Activated naive CD4-positive, alpha-beta T cell treated with anti-CD3 and anti-CD28 coated beads for 36 hours (primary cell): ENCODE measurements at regions not wholly inside any gene's neighbourhood (a gene's known extent, or its start where the extent isn't known, plus 50 kb on each side); places are given as distances from the start of the nearest gene placed in this dataset.

Experiments
- CTCF ChIA-PET: fragments of 350-600 bp; sonication (Branson Sonifier 250); formaldehyde crosslinking; loops from one replicate; lab custom pipeline; 2021; ENCODE audit warnings: antibody characterized with exemption; lab: Charles Lee
- DNase-seq: peaks from one replicate; pipeline ENCODE4 v3.0.0-alpha.2; 2020
- H3K27ac Mint-ChIP-seq: one replicate; pipeline ENCODE4 v1.8.0; 2021; ENCODE audit warnings: mild to moderate bottlenecking, mixed read lengths
- H3K27me3 Mint-ChIP-seq: one replicate; pipeline ENCODE4 v1.8.0; 2021; ENCODE audit warnings: low read depth, mixed read lengths
- H3K36me3 Mint-ChIP-seq: one replicate; pipeline ENCODE4 v1.8.0; 2021; ENCODE audit warnings: low read depth, mixed read lengths
- H3K4me1 Mint-ChIP-seq: one replicate; pipeline ENCODE4 v1.8.0; 2021; ENCODE audit warnings: low read depth, mixed read lengths
- H3K4me3 Mint-ChIP-seq: one replicate; pipeline ENCODE4 v1.8.0; 2021; ENCODE audit warnings: mild to moderate bottlenecking, moderate library complexity, mixed read lengths
- H3K9me3 Mint-ChIP-seq: one replicate; pipeline ENCODE4 v1.8.0; 2021; ENCODE audit warnings: mixed read lengths
- intact Hi-C: fragments of 100-400 bp; cut with micrococcal nuclease; formaldehyde crosslinking; loops from one replicate; pipeline ENCODE4 v1.15.1; 2023

- no peak overlapping the region for H3K4me3 Mint-ChIP-seq
These were observed 128.1 kb upstream of the LY86 start for GRCh38 chr6:6460416-6460815.

GRCh38 chr6:6461138-6461537 lies 127.4 kb upstream of the LY86 start:
- Mint-ChIP-seq H3K4me1 (no peaks in the 10 kb centered on the region), H3K27me3 (peaks cover 38% of the 10 kb centered on the region), H3K27ac (no peak overlapping the region), H3K4me3 (no peak overlapping the region), H3K36me3 (no peaks in the 10 kb centered on the region), H3K9me3 (peaks cover 4% of the 10 kb centered on the region)
- intact Hi-C loops: no loop called here
- DNase-seq: no peak
- CTCF ChIA-PET: interaction anchor here (0.6 kb wide), 1 partner anchor 658 kb away, joined by 3 read pairs; no protein-coding TSS in a partner anchor

More at GRCh38 chr6:6460416-6460815, 128.1 kb upstream of the LY86 start:
- CTCF ChIA-PET: no interaction called here
- peaks cover 4% of the 10 kb centered on the region for H3K9me3 Mint-ChIP-seq
- no peak for DNase-seq
- intact Hi-C loops: no loop called here
- no peaks in the 10 kb centered on the region for H3K36me3 Mint-ChIP-seq
- no peak overlapping the region for H3K27ac Mint-ChIP-seq
- peaks cover 38% of the 10 kb centered on the region for H3K27me3 Mint-ChIP-seq
- H3K4me1 Mint-ChIP-seq: no peaks in the 10 kb centered on the region

- DNase-seq: no peak
- no peaks in the 10 kb centered on the region for H3K36me3 Mint-ChIP-seq
- intact Hi-C loops: no loop called here
- peaks cover 9% of the 10 kb centered on the region for H3K27me3 Mint-ChIP-seq
- no peaks in the 10 kb centered on the region for H3K4me1 Mint-ChIP-seq
- no peak overlapping the region for H3K27ac Mint-ChIP-seq
- H3K4me3 Mint-ChIP-seq: no peak overlapping the region
- CTCF ChIA-PET: no interaction called here
- H3K9me3 Mint-ChIP-seq: peaks cover 6% of the 10 kb centered on the region
These were observed 121.4 kb upstream of the LY86 start for GRCh38 chr6:6466967-6467761.

- CTCF ChIA-PET: interaction anchor here (1.2 kb wide), 1 partner anchor 26 kb away, joined by 3 read pairs; no protein-coding TSS in a partner anchor
- H3K27me3 Mint-ChIP-seq: no peaks in the 10 kb centered on the region
- H3K4me1 Mint-ChIP-seq: no peaks in the 10 kb centered on the region
- H3K27ac Mint-ChIP-seq: no peak overlapping the region
- DNase-seq: no peak
- intact Hi-C loops: no loop called here
- H3K9me3 Mint-ChIP-seq: peaks cover 6% of the 10 kb centered on the region
- no peak overlapping the region for H3K4me3 Mint-ChIP-seq
- H3K36me3 Mint-ChIP-seq: no peaks in the 10 kb centered on the region
These were observed 119.4 kb upstream of the LY86 start for GRCh38 chr6:6469074-6469473.

- intact Hi-C loops: no loop called here
- peaks cover 6% of the 10 kb centered on the region for H3K9me3 Mint-ChIP-seq
- peaks cover 2% of the 10 kb centered on the region for H3K27me3 Mint-ChIP-seq
- DNase-seq: no peak
- CTCF ChIA-PET: interaction anchor here (1.2 kb wide), 1 partner anchor 25 kb away, joined by 3 read pairs; no protein-coding TSS in a partner anchor
- no peaks in the 10 kb centered on the region for H3K36me3 Mint-ChIP-seq
- no peaks in the 10 kb centered on the region for H3K4me1 Mint-ChIP-seq
- H3K4me3 Mint-ChIP-seq: no peak overlapping the region
- H3K27ac Mint-ChIP-seq: no peak overlapping the region
These were observed 118.4 kb upstream of the LY86 start for GRCh38 chr6:6470123-6470522.

GRCh38 chr6:6471276-6471675 lies 117.2 kb upstream of the LY86 start:
- Mint-ChIP-seq H3K27me3 (peaks cover 2% of the 10 kb centered on the region), H3K4me1 (no peaks in the 10 kb centered on the region), H3K27ac (no peak overlapping the region), H3K4me3 (no peak overlapping the region), H3K36me3 (no peaks in the 10 kb centered on the region), H3K9me3 (peaks cover 6% of the 10 kb centered on the region)
- DNase-seq: no peak
- CTCF ChIA-PET: interaction anchor here (0.7 kb wide), 1 partner anchor 320 kb away, joined by 3 read pairs; no protein-coding TSS in a partner anchor
- intact Hi-C loops: no loop called here

GRCh38 chr6:6474170-6474920 lies 114.2 kb upstream of the LY86 start:
- H3K4me3 Mint-ChIP-seq: no peak overlapping the region
- peaks cover 6% of the 10 kb centered on the region for H3K9me3 Mint-ChIP-seq
- intact Hi-C loops: no loop called here
- CTCF ChIA-PET: no interaction called here
- no peaks in the 10 kb centered on the region for H3K4me1 Mint-ChIP-seq
- H3K36me3 Mint-ChIP-seq: no peaks in the 10 kb centered on the region
- H3K27me3 Mint-ChIP-seq: peaks cover 11% of the 10 kb centered on the region
- no peak overlapping the region for H3K27ac Mint-ChIP-seq
- no peak for DNase-seq

GRCh38 chr6:6479785-6480184 lies 108.7 kb upstream of the LY86 start:
- H3K27me3 Mint-ChIP-seq: peaks cover 17% of the 10 kb centered on the region
- no peaks in the 10 kb centered on the region for H3K4me1 Mint-ChIP-seq
- no peaks in the 10 kb centered on the region for H3K9me3 Mint-ChIP-seq
- CTCF ChIA-PET: no interaction called here
- no peak overlapping the region for H3K4me3 Mint-ChIP-seq
- intact Hi-C loops: no loop called here
- no peak overlapping the region for H3K27ac Mint-ChIP-seq
- DNase-seq: no peak
- H3K36me3 Mint-ChIP-seq: no peaks in the 10 kb centered on the region

GRCh38 chr6:6482256-6482655 lies 106.3 kb upstream of the LY86 start:
- H3K9me3 Mint-ChIP-seq: no peaks in the 10 kb centered on the region
- H3K27me3 Mint-ChIP-seq: peaks cover 15% of the 10 kb centered on the region
- no peaks in the 10 kb centered on the region for H3K36me3 Mint-ChIP-seq

GRCh38 chr6:6483168-6483567 lies 105.4 kb upstream of the LY86 start:
- Mint-ChIP-seq H3K9me3 (no peaks in the 10 kb centered on the region), H3K27ac (no peak overlapping the region), H3K36me3 (no peaks in the 10 kb centered on the region), H3K4me3 (no peak overlapping the region), H3K4me1 (no peaks in the 10 kb centered on the region), H3K27me3 (peaks cover 14% of the 10 kb centered on the region)
- intact Hi-C loops: no loop called here
- no peak for DNase-seq
- CTCF ChIA-PET: no interaction called here

More at GRCh38 chr6:6482256-6482655, 106.3 kb upstream of the LY86 start:
- CTCF ChIA-PET: no interaction called here
- intact Hi-C loops: no loop called here
- no peak for DNase-seq
- Mint-ChIP-seq H3K4me1 (no peaks in the 10 kb centered on the region), H3K4me3 (no peak overlapping the region), H3K27ac (no peak overlapping the region)

GRCh38 chr6:6483733-6484132 lies 104.8 kb upstream of the LY86 start:
- intact Hi-C loops: no loop called here
- no peak for DNase-seq
- no peaks in the 10 kb centered on the region for H3K4me1 Mint-ChIP-seq
- no peaks in the 10 kb centered on the region for H3K36me3 Mint-ChIP-seq
- no peak overlapping the region for H3K27ac Mint-ChIP-seq
- CTCF ChIA-PET: no interaction called here
- H3K9me3 Mint-ChIP-seq: no peaks in the 10 kb centered on the region
- H3K4me3 Mint-ChIP-seq: no peak overlapping the region
- H3K27me3 Mint-ChIP-seq: peaks cover 11% of the 10 kb centered on the region

- CTCF ChIA-PET: interaction anchor here (1.0 kb wide), 1 partner anchor 9 kb away, joined by 3 read pairs; no protein-coding TSS in a partner anchor
- Mint-ChIP-seq H3K27ac (no peak overlapping the region), H3K4me3 (no peak overlapping the region), H3K36me3 (no peaks in the 10 kb centered on the region), H3K4me1 (no peaks in the 10 kb centered on the region), H3K9me3 (no peaks in the 10 kb centered on the region), H3K27me3 (peaks cover 6% of the 10 kb centered on the region)
- DNase-seq: no peak
- intact Hi-C loops: no loop called here
These were observed 103.8 kb upstream of the LY86 start for GRCh38 chr6:6484681-6485080.
